Sigmoid colon (tissue), 4 donors: ENCODE measurements at regions not wholly inside any gene's neighbourhood (a gene's known extent, or its start where the extent isn't known, plus 50 kb on each side); places are given as distances from the start of the nearest gene placed in this dataset.

Experiments
- CTCF ChIP-seq, 4 experiments: fragments of 450-650 bp in 3 of 4; fragments of 200-600 bp in 1 of 4; IDR thresholded peaks; one replicate each; pipeline ENCODE4 v1.5.1; 2016 to 2019; ENCODE audit warnings: antibody characterized with exemption in 4 of 4, mild to moderate bottlenecking in 3 of 4, moderate library complexity in 2 of 4
- EP300 ChIP-seq, 4 donors: sonication (generic); formaldehyde crosslinking; IDR thresholded peaks; one replicate each; pipeline ENCODE4 v1.6.1; 2017; ENCODE audit warnings: antibody characterized with exemption in 4 of 4
- POLR2A ChIP-seq, 2 donors: fragments of 450-650 bp; IDR thresholded peaks; one replicate each; pipeline ENCODE4 v1.6.1; 2016; ENCODE audit warnings: antibody characterized with exemption in 2 of 2, mild to moderate bottlenecking in 2 of 2, moderate library complexity in 2 of 2
- POLR2AphosphoS5 ChIP-seq, 4 donors: sonication (generic); formaldehyde crosslinking; IDR thresholded peaks; one replicate each; pipeline ENCODE4 v1.6.1; 2017; ENCODE audit warnings: antibody characterized with exemption in 4 of 4

GRCh38 chr6:151681433-151682059 is 125.9 kb upstream of the ESR1 start:
- no peak for TF ChIP-seq CTCF (IDR thresholded peaks at IDR 0.05)
- no peak for TF ChIP-seq POLR2A (IDR thresholded peaks at IDR 0.05)
- no peak for TF ChIP-seq POLR2AphosphoS5 (IDR thresholded peaks at IDR 0.05)
- no peak for TF ChIP-seq EP300 (IDR thresholded peaks at IDR 0.05)
